ENCODE measurements at regions not wholly inside any gene's neighbourhood (a gene's known extent, or its start where the extent isn't known, plus 50 kb on each side); places are given as distances from the start of the nearest gene placed in this dataset.

- in situ Hi-C loops (cut with HindIII; ENCODE audit: low pct_ligation_motif_present, low sequenced_read_pairs) = no loop called here
- Histone ChIP-seq H3K36me3 (replicated peaks) (no peaks in the 10 kb centered on the region), H3K4me3 (ENCODE audit: low read depth, low read length) (no peak overlapping the region)
These were observed 242.0 kb downstream of the PTGER3 start for GRCh38 chr1:70805641-70806040.

GRCh38 chr1:70807088-70807664, 240.4 kb downstream of the PTGER3 start:
- no peak for DNase-seq
- Histone ChIP-seq H3K27ac (no peak overlapping the region), H3K27me3 (replicated peaks) (no peaks in the 10 kb centered on the region), H3K36me3 (replicated peaks) (no peaks in the 10 kb centered on the region), H3K4me3 (ENCODE audit: low read depth, low read length) (no peak overlapping the region)
- TF ChIP-seq CTCF (IDR thresholded peaks at IDR 0.05; ENCODE audit: low read depth, low read length, missing control alignments) = no peak
- in situ Hi-C loops (cut with HindIII; ENCODE audit: low pct_ligation_motif_present, low sequenced_read_pairs) = no loop called here

More at GRCh38 chr1:70805641-70806040, 242.0 kb downstream of the PTGER3 start:
- DNase-seq = no peak
- Histone ChIP-seq H3K27ac (no peak overlapping the region), H3K27me3 (replicated peaks) (no peaks in the 10 kb centered on the region)
- TF ChIP-seq CTCF (IDR thresholded peaks at IDR 0.05; ENCODE audit: low read depth, low read length, missing control alignments) = no peak

GRCh38 chr1:70809069-70809468, 238.5 kb downstream of the PTGER3 start:
- no peak overlapping the region for H3K4me3 ChIP-seq (ENCODE audit: low read depth, low read length)
- TF ChIP-seq CTCF (IDR thresholded peaks at IDR 0.05; ENCODE audit: low read depth, low read length, missing control alignments) = no peak
- in situ Hi-C loops (cut with HindIII; ENCODE audit: low pct_ligation_motif_present, low sequenced_read_pairs) = no loop called here
- no peak overlapping the region for H3K27ac ChIP-seq
- no peak for DNase-seq
- H3K27me3 ChIP-seq (replicated peaks) = no peaks in the 10 kb centered on the region
- no peaks in the 10 kb centered on the region for H3K36me3 ChIP-seq (replicated peaks)

GRCh38 chr1:70811815-70812214, 235.8 kb downstream of the PTGER3 start:
- no peak for TF ChIP-seq CTCF (IDR thresholded peaks at IDR 0.05; ENCODE audit: low read depth, low read length, missing control alignments)
- H3K27me3 ChIP-seq (replicated peaks) = no peaks in the 10 kb centered on the region
- no peak for DNase-seq
- H3K36me3 ChIP-seq (replicated peaks) = no peaks in the 10 kb centered on the region
- in situ Hi-C loops (cut with HindIII; ENCODE audit: low pct_ligation_motif_present, low sequenced_read_pairs) = no loop called here
- H3K4me3 ChIP-seq (ENCODE audit: low read depth, low read length) = no peak overlapping the region
- H3K27ac ChIP-seq = no peak overlapping the region

GRCh38 chr1:70812442-70813109, 235.0 kb downstream of the PTGER3 start:
- Histone ChIP-seq H3K27ac (no peak overlapping the region), H3K4me3 (ENCODE audit: low read depth, low read length) (no peak overlapping the region), H3K27me3 (replicated peaks) (no peaks in the 10 kb centered on the region), H3K36me3 (replicated peaks) (no peaks in the 10 kb centered on the region)
- in situ Hi-C loops (cut with HindIII; ENCODE audit: low pct_ligation_motif_present, low sequenced_read_pairs) = no loop called here
- DNase-seq = no peak
- no peak for TF ChIP-seq CTCF (IDR thresholded peaks at IDR 0.05; ENCODE audit: low read depth, low read length, missing control alignments)

GRCh38 chr1:70818401-70818800, 229.2 kb downstream of the PTGER3 start:
- in situ Hi-C loops (cut with HindIII; ENCODE audit: low pct_ligation_motif_present, low sequenced_read_pairs) = no loop called here
- Histone ChIP-seq H3K36me3 (replicated peaks) (no peaks in the 10 kb centered on the region), H3K27ac (no peak overlapping the region), H3K27me3 (replicated peaks) (no peaks in the 10 kb centered on the region), H3K4me3 (ENCODE audit: low read depth, low read length) (no peak overlapping the region)
- no peak for TF ChIP-seq CTCF (IDR thresholded peaks at IDR 0.05; ENCODE audit: low read depth, low read length, missing control alignments)
- DNase-seq = no peak
